SK-MEL-5 (cell line): ENCODE measurements at regions not wholly inside any gene's neighbourhood (a gene's known extent, or its start where the extent isn't known, plus 50 kb on each side); places are given as distances from the start of the nearest gene placed in this dataset.

Source experiments
- DNase-seq: peaks from one replicate; pipeline ENCODE4 v3.0.0-alpha.2; 2016; ENCODE audit warnings: low read depth, low spot score
- in situ Hi-C: cut with HindIII; loops from 2 replicates; pipeline ENCODE4 v1.10.0; 2016; ENCODE audit warnings: low sequenced_read_pairs, high pct_unique_total_duplicates, low pct_unique_long_range_greater_than_20kb

- in situ Hi-C loops = no loop called here
- peak; percentile 16 for DNase-seq
Observed at GRCh38 chr20:52275181-52275691, 83.7 kb upstream of the ZFP64 start.

- no peak for DNase-seq
- in situ Hi-C loops = no loop called here
Observed at GRCh38 chr20:52270696-52271095, 79.1 kb upstream of the ZFP64 start.

GRCh38 chr20:52270001-52270606 lies 78.5 kb upstream of the ZFP64 start:
- DNase-seq = no peak
- in situ Hi-C loops = no loop called here

DNA sequence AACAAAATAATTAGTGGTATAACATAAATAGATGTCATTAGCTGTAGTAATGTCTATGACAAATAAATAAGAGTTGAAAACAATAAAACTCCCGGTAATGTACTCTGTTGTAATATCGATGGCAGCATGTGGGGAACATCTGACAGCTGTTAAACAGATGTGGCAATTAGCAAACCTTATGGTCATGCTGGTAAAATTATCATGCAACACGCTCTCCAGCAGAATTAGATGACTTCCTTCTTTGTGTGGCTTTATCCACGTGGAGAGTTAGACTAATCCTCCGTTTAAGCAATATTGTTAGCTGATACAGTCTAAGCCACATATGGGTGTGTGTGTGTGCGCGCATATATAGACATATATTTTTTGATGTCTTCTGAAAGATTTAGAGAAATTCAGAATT lies 77.7 kb upstream of the ZFP64 start:
- in situ Hi-C loops = no loop called here
- no peak for DNase-seq

DNA sequence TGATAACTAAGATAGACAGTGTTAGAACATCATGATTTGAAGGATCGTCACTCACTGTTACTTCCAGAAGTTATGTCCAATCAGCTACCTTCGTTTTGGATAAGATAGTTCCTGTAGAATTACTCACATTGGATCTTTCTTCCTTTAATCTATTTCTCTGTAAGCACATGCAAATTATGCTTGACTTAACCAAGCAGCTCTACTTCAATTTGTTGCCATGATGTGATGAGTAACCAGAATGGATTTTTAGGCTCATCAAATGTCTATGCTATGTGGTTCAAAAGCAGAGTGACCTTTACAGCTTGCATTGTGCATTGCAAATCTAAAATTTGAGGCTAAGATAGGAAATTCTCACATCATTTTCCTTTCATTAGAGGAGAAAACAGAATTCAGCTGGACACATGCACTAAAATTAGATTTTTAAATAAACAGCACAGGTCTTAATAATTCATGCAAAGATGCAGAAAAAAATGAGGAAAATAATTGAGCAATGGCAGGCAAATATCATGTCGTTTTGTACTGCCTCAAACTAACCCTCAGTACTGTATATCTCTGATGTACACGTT lies 76.7 kb upstream of the ZFP64 start:
- DNase-seq = no peak
- in situ Hi-C loops = no loop called here

GRCh38 chr20:52267418-52267817 lies 75.8 kb upstream of the ZFP64 start:
- in situ Hi-C loops = no loop called here
- DNase-seq = no peak

DNA sequence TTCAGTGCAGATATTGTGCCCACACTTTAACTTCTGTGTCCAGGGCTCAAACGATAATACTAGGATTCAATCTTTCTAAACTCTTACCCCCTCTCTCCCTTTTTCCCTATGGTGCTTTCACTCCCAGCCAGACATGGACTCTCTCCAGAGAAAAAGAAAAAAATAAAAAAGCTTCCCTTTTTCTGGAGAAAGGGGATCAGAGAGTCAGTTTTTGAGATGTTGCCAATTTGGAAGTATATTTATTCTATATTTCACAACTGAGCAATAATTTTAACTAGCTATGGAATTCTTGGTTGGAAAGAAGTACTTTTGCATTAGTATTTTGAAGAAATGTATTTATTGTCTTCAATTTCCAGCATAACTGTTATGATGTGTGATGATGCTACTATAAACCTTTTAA lies 72.2 kb upstream of the ZFP64 start:
- DNase-seq = no peak
- in situ Hi-C loops = no loop called here

GRCh38 chr20:52261792-52262191 lies 70.2 kb upstream of the ZFP64 start:
- in situ Hi-C loops = no loop called here

GRCh38 chr20:52259295-52259694 lies 67.7 kb upstream of the ZFP64 start:
- in situ Hi-C loops = no loop called here
- no peak for DNase-seq

More at GRCh38 chr20:52261792-52262191, 70.2 kb upstream of the ZFP64 start:
- DNase-seq = no peak

GRCh38 chr20:52256454-52256853 lies 64.9 kb upstream of the ZFP64 start:
- in situ Hi-C loops = no loop called here

DNA sequence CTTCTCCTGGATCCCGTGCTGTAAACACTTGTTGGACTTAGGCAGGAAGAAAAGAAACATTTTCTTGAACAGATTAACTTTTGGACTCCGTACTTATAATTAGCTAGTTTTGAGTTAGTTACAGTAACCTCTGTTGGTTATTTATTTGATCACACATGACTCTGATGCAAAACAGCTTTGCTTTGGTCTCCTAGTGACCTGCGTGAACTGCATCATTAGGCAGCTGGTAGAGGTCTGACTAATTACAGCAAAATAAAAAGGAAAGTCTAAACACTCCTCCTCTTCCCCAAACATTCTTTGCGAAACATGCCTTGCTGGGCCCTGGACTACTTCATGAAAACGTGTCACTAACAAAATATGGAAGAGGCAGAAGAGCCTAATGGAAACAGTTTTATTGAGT lies 61.1 kb upstream of the ZFP64 start:
- DNase-seq = no peak
- in situ Hi-C loops = no loop called here

More at GRCh38 chr20:52256454-52256853, 64.9 kb upstream of the ZFP64 start:
- no peak for DNase-seq

GRCh38 chr20:52251827-52252226 lies 60.2 kb upstream of the ZFP64 start:
- DNase-seq = no peak
- in situ Hi-C loops = no loop called here

- in situ Hi-C loops = no loop called here
- no peak for DNase-seq
Observed at GRCh38 chr20:52251136-52251700, 59.6 kb upstream of the ZFP64 start.

DNA sequence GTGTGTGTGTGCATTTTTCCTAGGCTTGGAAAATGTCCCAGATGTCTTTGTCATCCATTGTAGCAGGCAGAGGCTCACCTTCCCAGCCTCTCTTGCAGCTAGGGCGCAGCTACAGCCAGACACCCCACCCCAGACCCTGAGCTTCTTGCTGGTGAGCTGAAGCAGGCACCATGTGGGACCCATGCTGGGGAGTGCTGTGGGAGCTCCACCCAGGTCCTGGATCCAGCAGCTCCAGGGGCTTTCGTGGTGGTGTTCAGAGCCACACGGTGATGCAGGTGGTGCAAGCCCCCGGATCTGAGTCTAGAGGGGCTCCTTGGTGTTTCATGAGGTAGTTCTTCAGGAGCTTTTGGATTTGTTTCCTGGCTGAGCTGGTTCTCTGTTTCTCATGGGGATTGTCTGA lies 56.0 kb upstream of the ZFP64 start:
- in situ Hi-C loops = no loop called here

GRCh38 chr20:52246366-52246765 lies 54.8 kb upstream of the ZFP64 start:
- no peak for DNase-seq
- in situ Hi-C loops = no loop called here

More for the DNA sequence above, 56.0 kb upstream of the ZFP64 start:
- no peak for DNase-seq

- DNase-seq = no peak
- in situ Hi-C loops = no loop called here
Observed at GRCh38 chr20:52244702-52245101, 53.1 kb upstream of the ZFP64 start.

- peak; percentile 48 for DNase-seq
- in situ Hi-C loops = no loop called here
Observed at GRCh38 chr20:52242237-52243230, 51.0 kb upstream of the ZFP64 start.
